ENCODE measurements at regions not wholly inside any gene's neighbourhood (a gene's known extent, or its start where the extent isn't known, plus 50 kb on each side); places are given as distances from the start of the nearest gene placed in this dataset.

DNA sequence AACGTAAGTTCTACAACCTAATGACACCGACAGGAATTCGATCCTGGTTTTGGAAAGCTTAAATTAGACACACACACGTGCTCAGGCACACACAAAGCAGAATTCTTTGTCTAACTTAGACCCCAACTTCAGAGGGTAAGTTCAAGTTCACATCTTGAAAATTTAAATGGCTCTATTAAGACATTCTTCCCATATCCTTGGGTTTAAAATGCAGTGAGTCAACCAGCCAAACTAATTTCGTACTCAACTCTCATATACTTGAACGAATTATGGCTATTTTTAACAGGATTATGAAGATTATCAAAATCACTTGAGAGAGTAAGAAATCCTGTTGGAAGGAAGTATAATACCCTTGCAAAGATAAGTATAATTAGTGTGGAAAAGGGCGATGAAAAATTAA is 53.2 kb upstream of the ARL4C start:
- H3K4me3 Mint-ChIP-seq (ENCODE audit: unreplicated experiment) = no peak overlapping the region
- peaks cover 4% of the 10 kb centered on the region for H3K4me1 Mint-ChIP-seq (ENCODE audit: low read depth, unreplicated experiment)
- BruUV-seq (replicated peaks) = no TSS peak
- no peak overlapping the region for H3K27ac Mint-ChIP-seq (ENCODE audit: unreplicated experiment)
- no peak overlapping the region for H3K4me3 ChIP-seq (ENCODE audit: low read depth, low read length)
- H3K36me3 ChIP-seq (ENCODE audit: control insufficient read depth, insufficient read depth, low read length) = no peaks in the 10 kb centered on the region
- H3K4me1 ChIP-seq = no peaks in the 10 kb centered on the region
- peaks cover 5% of the 10 kb centered on the region for H3K9me3 Mint-ChIP-seq (ENCODE audit: unreplicated experiment)
- intact Hi-C loops (cut with micrococcal nuclease; ENCODE audit: unreplicated experiment) = loop anchor here (1.0 to 5.0 kb wide), 3 partner anchors 507 to 567 kb away; no protein-coding TSS in a partner anchor
- H3K36me3 Mint-ChIP-seq (ENCODE audit: insufficient read depth, unreplicated experiment) = no peaks in the 10 kb centered on the region
- peaks cover 2% of the 10 kb centered on the region for H3K27me3 Mint-ChIP-seq (ENCODE audit: insufficient read depth, unreplicated experiment)
- no peaks in the 10 kb centered on the region for H3K9me3 ChIP-seq
- TF ChIP-seq, protein P1, sequence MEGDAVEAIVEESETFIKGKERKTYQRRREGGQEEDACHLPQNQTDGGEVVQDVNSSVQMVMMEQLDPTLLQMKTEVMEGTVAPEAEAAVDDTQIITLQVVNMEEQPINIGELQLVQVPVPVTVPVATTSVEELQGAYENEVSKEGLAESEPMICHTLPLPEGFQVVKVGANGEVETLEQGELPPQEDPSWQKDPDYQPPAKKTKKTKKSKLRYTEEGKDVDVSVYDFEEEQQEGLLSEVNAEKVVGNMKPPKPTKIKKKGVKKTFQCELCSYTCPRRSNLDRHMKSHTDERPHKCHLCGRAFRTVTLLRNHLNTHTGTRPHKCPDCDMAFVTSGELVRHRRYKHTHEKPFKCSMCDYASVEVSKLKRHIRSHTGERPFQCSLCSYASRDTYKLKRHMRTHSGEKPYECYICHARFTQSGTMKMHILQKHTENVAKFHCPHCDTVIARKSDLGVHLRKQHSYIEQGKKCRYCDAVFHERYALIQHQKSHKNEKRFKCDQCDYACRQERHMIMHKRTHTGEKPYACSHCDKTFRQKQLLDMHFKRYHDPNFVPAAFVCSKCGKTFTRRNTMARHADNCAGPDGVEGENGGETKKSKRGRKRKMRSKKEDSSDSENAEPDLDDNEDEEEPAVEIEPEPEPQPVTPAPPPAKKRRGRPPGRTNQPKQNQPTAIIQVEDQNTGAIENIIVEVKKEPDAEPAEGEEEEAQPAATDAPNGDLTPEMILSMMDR (IDR thresholded peaks at IDR 0.05; ENCODE audit: insufficient read depth in 1 of 2, low read depth in 1 of 2, low read length in 1 of 2, severe bottlenecking in 1 of 2, unreplicated experiment in 1 of 2) = no peak
- ChIA-PET CTCF (no interaction called here), POLR2A (no interaction called here)
- no peaks in the 10 kb centered on the region for H3K27me3 ChIP-seq (replicated peaks; ENCODE audit: control insufficient read depth, insufficient read depth, low read length)
- no peak for DNase-seq

DNA sequence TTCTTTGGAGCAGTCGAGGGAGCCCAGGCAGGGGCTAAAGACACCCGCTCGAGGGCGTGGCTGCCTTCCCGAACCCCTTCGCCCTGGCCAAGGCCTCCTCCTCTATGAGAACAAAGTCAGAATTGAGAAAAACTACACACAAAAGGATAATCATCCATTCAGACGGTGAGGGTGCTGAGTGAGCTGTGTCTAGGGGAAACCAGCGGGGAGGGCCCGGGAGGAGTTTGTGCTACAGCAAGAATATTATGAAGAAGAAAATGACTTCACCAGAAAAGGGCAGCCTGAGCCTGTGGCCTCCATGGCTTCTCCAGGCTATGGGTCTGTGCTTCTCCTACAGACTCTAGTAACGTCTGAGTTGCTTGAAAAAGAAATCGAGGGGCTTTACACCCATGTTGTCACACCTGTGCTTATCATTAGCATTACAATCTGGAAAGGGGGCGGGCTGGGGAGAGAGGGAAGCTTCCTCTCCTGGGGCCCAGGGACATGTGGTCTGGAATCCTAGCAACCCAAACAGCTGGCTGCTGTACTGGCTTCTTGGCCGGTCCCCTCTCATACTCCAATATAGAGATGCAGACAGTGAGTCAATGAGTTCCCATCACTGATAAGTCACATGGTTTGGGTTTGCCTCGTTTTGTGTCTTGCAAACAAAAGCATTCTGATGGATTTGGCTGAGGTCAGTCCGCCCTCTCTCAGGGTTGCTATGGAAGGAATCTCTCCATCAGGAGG is 52.0 kb upstream of the ARL4C start:
- no peaks in the 10 kb centered on the region for H3K27me3 ChIP-seq (replicated peaks; ENCODE audit: control insufficient read depth, insufficient read depth, low read length)
- no peaks in the 10 kb centered on the region for H3K9me3 ChIP-seq
- no peak overlapping the region for H3K27ac Mint-ChIP-seq (ENCODE audit: unreplicated experiment)
- no peak overlapping the region for H3K4me3 Mint-ChIP-seq (ENCODE audit: unreplicated experiment)
- CTCF ChIA-PET = interaction anchor here (0.5 kb wide), 1 partner anchor 123 kb away, joined by 4 read pairs; no protein-coding TSS in a partner anchor
- H3K9me3 Mint-ChIP-seq (ENCODE audit: unreplicated experiment) = no peaks in the 10 kb centered on the region
- POLR2A ChIA-PET = no interaction called here
- no peaks in the 10 kb centered on the region for H3K36me3 Mint-ChIP-seq (ENCODE audit: insufficient read depth, unreplicated experiment)
- H3K4me1 Mint-ChIP-seq (ENCODE audit: low read depth, unreplicated experiment) = peaks cover 8% of the 10 kb centered on the region
- TF ChIP-seq, protein P1 (IDR thresholded peaks at IDR 0.05; ENCODE audit: insufficient read depth in 1 of 2, low read depth in 1 of 2, low read length in 1 of 2, severe bottlenecking in 1 of 2, unreplicated experiment in 1 of 2) = no peak
- intact Hi-C loops (cut with micrococcal nuclease; ENCODE audit: unreplicated experiment) = no loop called here
- H3K4me3 ChIP-seq (ENCODE audit: low read depth, low read length) = no peak overlapping the region
- BruUV-seq (replicated peaks) = no TSS peak
- no peak for DNase-seq
- H3K4me1 ChIP-seq = no peaks in the 10 kb centered on the region
- H3K36me3 ChIP-seq (ENCODE audit: control insufficient read depth, insufficient read depth, low read length) = no peaks in the 10 kb centered on the region
- H3K27me3 Mint-ChIP-seq (ENCODE audit: insufficient read depth, unreplicated experiment) = peaks cover 2% of the 10 kb centered on the region

DNA sequence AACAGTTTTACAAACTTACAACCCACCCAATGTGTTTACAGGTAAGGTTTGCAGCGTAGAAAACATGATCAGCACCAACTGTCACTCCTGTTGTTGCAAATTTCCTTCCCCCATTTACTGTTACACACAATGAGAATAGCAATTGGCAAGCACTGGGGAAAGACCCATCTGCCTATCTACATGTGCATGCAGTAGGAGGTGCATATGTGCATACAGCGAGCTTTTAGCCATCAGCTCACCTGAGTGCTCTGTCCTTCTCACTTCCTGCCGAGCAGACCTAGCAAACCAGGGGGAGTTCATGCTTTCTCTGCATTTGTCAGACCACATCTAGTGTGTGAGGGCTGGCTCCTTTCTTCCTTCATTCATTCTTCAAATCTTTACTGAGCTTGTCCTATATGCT is 49.9 kb upstream of the ARL4C start:
- H3K4me3 ChIP-seq (ENCODE audit: low read depth, low read length) = no peak overlapping the region
- TF ChIP-seq, protein P1 (IDR thresholded peaks at IDR 0.05; ENCODE audit: insufficient read depth in 1 of 2, low read depth in 1 of 2, low read length in 1 of 2, severe bottlenecking in 1 of 2, unreplicated experiment in 1 of 2) = no peak
- Mint-ChIP-seq H3K4me3 (ENCODE audit: unreplicated experiment) (no peak overlapping the region), H3K27ac (ENCODE audit: unreplicated experiment) (no peak overlapping the region), H3K4me1 (ENCODE audit: low read depth, unreplicated experiment) (peaks cover 10% of the 10 kb centered on the region), H3K36me3 (ENCODE audit: insufficient read depth, unreplicated experiment) (no peaks in the 10 kb centered on the region), H3K9me3 (ENCODE audit: unreplicated experiment) (no peaks in the 10 kb centered on the region), H3K27me3 (ENCODE audit: insufficient read depth, unreplicated experiment) (peaks cover 2% of the 10 kb centered on the region)
- H3K36me3 ChIP-seq (ENCODE audit: control insufficient read depth, insufficient read depth, low read length) = no peaks in the 10 kb centered on the region
- no TSS peak for BruUV-seq (replicated peaks)
- intact Hi-C loops (cut with micrococcal nuclease; ENCODE audit: unreplicated experiment) = no loop called here
- no peak for DNase-seq
- H3K9me3 ChIP-seq = no peaks in the 10 kb centered on the region
- ChIA-PET POLR2A (no interaction called here), CTCF (no interaction called here)
- H3K27me3 ChIP-seq (replicated peaks; ENCODE audit: control insufficient read depth, insufficient read depth, low read length) = no peaks in the 10 kb centered on the region
- no peaks in the 10 kb centered on the region for H3K4me1 ChIP-seq
